EL (cell line): ENCODE measurements at regions not wholly inside any gene's neighbourhood (a gene's known extent, or its start where the extent isn't known, plus 50 kb on each side); places are given as distances from the start of the nearest gene placed in this dataset.
"Not testable (repeated sequence)": the region's sequence is repeated elsewhere in the genome, so short reads cannot be mapped to it uniquely, and the experiment has no call there.

Experiments used
- DNase-seq: peaks from one replicate; pipeline ENCODE4 v3.0.0-alpha.2; 2016

GRCh38 chr1:178572604-178573003 lies 59.7 kb downstream of the TEX35 start:
- no peak for DNase-seq

GRCh38 chr1:178573330-178573729 lies 60.4 kb downstream of the TEX35 start:
- no peak for DNase-seq

- no peak for DNase-seq
Measured at GRCh38 chr1:178574345-178574744, 61.4 kb downstream of the TEX35 start.

GRCh38 chr1:178575611-178576361 lies 62.9 kb downstream of the TEX35 start:
- no peak for DNase-seq

GRCh38 chr1:178576841-178577240 lies 63.9 kb downstream of the TEX35 start:
- DNase-seq: no peak

- no peak for DNase-seq
Measured at GRCh38 chr1:178577882-178578281, 65.0 kb downstream of the TEX35 start.

GRCh38 chr1:178578541-178578940 lies 65.6 kb downstream of the TEX35 start:
- no peak for DNase-seq

GRCh38 chr1:178579095-178579494 lies 66.2 kb downstream of the TEX35 start:
- no peak for DNase-seq

- no peak for DNase-seq
Measured at GRCh38 chr1:178579562-178579961, 66.7 kb downstream of the TEX35 start.

GRCh38 chr1:178580096-178580495 lies 67.2 kb downstream of the TEX35 start:
- DNase-seq: no peak

- DNase-seq: no peak
Measured at GRCh38 chr1:178580876-178581275, 68.0 kb downstream of the TEX35 start.

- no peak for DNase-seq
Measured at GRCh38 chr1:178581351-178582303, 68.7 kb downstream of the TEX35 start.

GRCh38 chr1:178587096-178587495 lies 74.2 kb downstream of the TEX35 start:
- no peak for DNase-seq

- no peak for DNase-seq
Measured at GRCh38 chr1:178587975-178588374, 75.1 kb downstream of the TEX35 start.

GRCh38 chr1:178589042-178589441 lies 76.1 kb downstream of the TEX35 start:
- not testable (repeated sequence) for DNase-seq

GRCh38 chr1:178591811-178592210 lies 78.9 kb downstream of the TEX35 start:
- DNase-seq: not testable (repeated sequence)

GRCh38 chr1:178593515-178593914 lies 80.6 kb downstream of the TEX35 start:
- no peak for DNase-seq

GRCh38 chr1:178594133-178594532 lies 81.2 kb downstream of the TEX35 start:
- DNase-seq: no peak

GRCh38 chr1:178595491-178595890 lies 82.6 kb downstream of the TEX35 start:
- DNase-seq: no peak

- DNase-seq: no peak
Measured at GRCh38 chr1:178599087-178599486, 86.2 kb downstream of the TEX35 start.

GRCh38 chr1:178599745-178600144 lies 86.8 kb downstream of the TEX35 start:
- DNase-seq: no peak

- DNase-seq: no peak
Measured at GRCh38 chr1:178603926-178604325, 91.0 kb downstream of the TEX35 start.

- DNase-seq: no peak
Measured at GRCh38 chr1:178606839-178607238, 93.9 kb downstream of the TEX35 start.
